Loucy (cell line): ENCODE measurements at regions not wholly inside any gene's neighbourhood (a gene's known extent, or its start where the extent isn't known, plus 50 kb on each side); places are given as distances from the start of the nearest gene placed in this dataset.

Experiments
- H2AFZ ChIP-seq: fragments of 200-600 bp; sonication (generic); 2 replicates; pipeline ENCODE4 v1.6.0; 2016; ENCODE audit warnings: antibody characterized with exemption, mild to moderate bottlenecking, low read length, moderate library complexity
- H3F3A ChIP-seq: fragments of 200-600 bp; 2 replicates; pipeline ENCODE4 v1.6.0; 2016; ENCODE audit warnings: antibody characterized with exemption, low read depth, mild to moderate bottlenecking
- H3K27me3 ChIP-seq: fragments of 200-600 bp; sonication (generic); 2 replicates; pipeline ENCODE4 v1.6.1; 2014; ENCODE audit warnings: low read length, mild to moderate bottlenecking; ENCODE audit not compliant: insufficient read depth, poor library complexity, severe bottlenecking
- H3K36me3 ChIP-seq: fragments of 200-600 bp; sonication (generic); 2 replicates; pipeline ENCODE4 v1.6.1; 2016; ENCODE audit warnings: low read length; ENCODE audit not compliant: insufficient read depth
- H3K4me1 ChIP-seq: fragments of 200-600 bp; sonication (generic); 2 replicates; pipeline ENCODE4 v1.5.1; 2014; ENCODE audit warnings: low read length, mild to moderate bottlenecking; ENCODE audit not compliant: insufficient read depth, poor library complexity, severe bottlenecking
- H3K4me2 ChIP-seq: fragments of 200-600 bp; sonication (generic); 2 replicates; pipeline ENCODE4 v1.6.0; 2014; ENCODE audit warnings: antibody characterized with exemption, low read length, low read depth, mild to moderate bottlenecking; ENCODE audit not compliant: poor library complexity, severe bottlenecking
- H3K4me3 ChIP-seq: fragments of 200-600 bp; sonication (generic); 2 replicates; pipeline ENCODE4 v1.5.1; 2014; ENCODE audit warnings: low read length, mild to moderate bottlenecking, mixed read lengths; ENCODE audit not compliant: poor library complexity, severe bottlenecking
- H3K79me2 ChIP-seq: fragments of 200-600 bp; sonication (generic); 2 replicates; pipeline ENCODE4 v1.6.1; 2014; ENCODE audit warnings: low read length; ENCODE audit not compliant: insufficient read depth
- H3K9ac ChIP-seq: fragments of 200-600 bp; sonication (generic); 2 replicates; pipeline ENCODE4 v1.6.0; 2014; ENCODE audit warnings: mild to moderate bottlenecking, low read depth, low read length, moderate library complexity; ENCODE audit not compliant: poor library complexity, severe bottlenecking
- H3K9me2 ChIP-seq: fragments of 200-600 bp; sonication (generic); replicated peaks from 2 replicates; pipeline ENCODE4 v1.6.1; 2016; ENCODE audit warnings: low read depth, low read length, mixed read lengths
- H3K9me3 ChIP-seq: fragments of 200-600 bp; sonication (generic); 2 replicates; pipeline ENCODE4 v1.6.1; 2014; ENCODE audit warnings: mild to moderate bottlenecking, antibody characterized with exemption, low read length, low read depth; ENCODE audit not compliant: insufficient read depth
- H4K20me1 ChIP-seq: fragments of 200-600 bp; sonication (generic); 2 replicates; pipeline ENCODE4 v1.6.0; 2014; ENCODE audit warnings: antibody characterized with exemption, low read length, mild to moderate bottlenecking; ENCODE audit not compliant: insufficient read depth, poor library complexity, severe bottlenecking
- CTCF ChIP-seq: fragments of 200-600 bp; sonication (generic); conservative IDR thresholded peaks from 2 replicates; pipeline ENCODE4 v1.5.1; 2014; ENCODE audit warnings: mild to moderate bottlenecking, antibody characterized with exemption, low read length
- EZH2phosphoT487 ChIP-seq: fragments of 200-600 bp; IDR thresholded peaks from 2 replicates; pipeline ENCODE4 v1.6.1; 2018; ENCODE audit warnings: antibody characterized with exemption, mild to moderate bottlenecking, moderate library complexity, borderline replicate concordance

DNA sequence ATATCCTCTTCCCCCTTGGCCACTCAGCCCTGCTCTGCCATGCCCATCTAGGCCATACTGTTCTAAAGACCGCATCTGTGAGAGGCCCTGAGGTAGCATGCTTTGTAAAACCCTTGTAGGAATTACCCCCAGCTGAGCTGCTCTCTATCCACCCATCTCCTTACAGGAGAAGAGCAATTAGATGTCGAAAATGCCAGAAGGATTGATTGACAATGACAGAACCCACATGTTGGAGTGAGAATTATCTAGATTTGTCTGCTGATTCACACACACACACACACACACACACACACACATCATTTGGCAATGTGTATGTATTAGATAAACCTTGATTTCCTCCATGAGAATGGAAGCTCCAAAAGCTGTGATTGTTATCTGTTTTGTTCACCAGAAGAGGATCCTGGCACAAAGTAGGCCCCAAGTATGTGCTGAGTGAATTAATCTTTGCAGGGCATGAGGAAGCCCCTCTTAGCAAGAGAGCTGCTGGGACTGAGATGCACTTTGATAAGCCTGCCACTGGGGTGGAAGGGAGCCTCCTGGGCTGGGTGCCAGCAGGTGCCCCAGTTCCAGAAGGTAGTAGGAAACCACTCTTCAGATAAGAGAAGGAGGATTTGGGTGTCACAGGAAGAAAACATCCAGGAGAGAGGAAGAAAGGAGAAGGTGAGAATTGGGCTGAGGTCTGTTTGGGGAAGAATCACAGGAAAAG is 187.5 kb upstream of the ADO start:
- no peaks in the 10 kb centered on the region for H3F3A ChIP-seq
- H4K20me1 ChIP-seq, result no peaks in the 10 kb centered on the region
- H3K4me2 ChIP-seq, result no peak overlapping the region
- no peak overlapping the region for H2AFZ ChIP-seq
- H3K79me2 ChIP-seq, result no peaks in the 10 kb centered on the region
- TF ChIP-seq EZH2phosphoT487 (no peak), CTCF (no peak)
- H3K9me2 ChIP-seq, result no peaks in the 10 kb centered on the region
- H3K27me3 ChIP-seq, result no peaks in the 10 kb centered on the region
- no peaks in the 10 kb centered on the region for H3K36me3 ChIP-seq
- no peaks in the 10 kb centered on the region for H3K9me3 ChIP-seq
- H3K9ac ChIP-seq, result no peak overlapping the region
- H3K4me3 ChIP-seq, result no peak overlapping the region
- H3K4me1 ChIP-seq, result no peaks in the 10 kb centered on the region

DNA sequence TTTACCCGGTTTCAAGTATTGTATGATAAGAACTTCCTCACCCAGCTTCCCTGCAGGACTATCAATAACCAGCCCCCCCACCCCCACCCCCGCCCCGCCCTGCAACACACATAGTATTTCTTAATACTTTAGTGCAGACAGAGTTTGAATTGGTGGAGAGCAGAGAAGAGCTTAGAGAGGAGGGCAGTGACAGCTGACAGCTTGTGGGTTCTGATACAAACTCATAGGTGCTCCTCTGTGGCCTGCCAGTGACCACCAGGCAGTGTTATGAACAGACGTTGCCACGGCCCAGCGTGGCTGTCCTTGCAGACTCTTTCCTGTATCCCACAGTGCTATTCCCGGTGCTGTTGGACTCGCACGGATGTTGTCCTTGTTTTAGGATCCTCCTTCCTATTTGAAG is 186.9 kb upstream of the ADO start:
- TF ChIP-seq EZH2phosphoT487, result no peak
- TF ChIP-seq CTCF, result no peak

DNA sequence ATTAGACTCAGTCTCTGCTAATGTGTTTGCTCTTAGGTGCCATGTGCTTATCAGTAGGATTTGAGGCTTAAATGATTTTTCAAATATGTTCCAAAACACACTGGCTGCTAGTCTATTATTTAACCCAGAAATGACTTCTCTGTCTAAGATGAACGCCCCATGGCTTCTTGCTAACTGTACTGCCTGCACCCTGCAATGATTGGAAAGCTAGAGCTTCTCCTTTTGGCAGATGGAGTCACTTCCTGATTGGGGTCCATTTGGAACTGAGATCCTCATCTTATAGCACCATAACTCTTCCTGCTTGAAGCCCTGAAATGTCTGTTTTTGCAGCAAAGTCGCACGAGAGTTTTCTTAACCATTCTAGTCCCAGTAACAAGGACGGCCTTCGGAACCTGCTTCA is 186.5 kb upstream of the ADO start:
- H3K27me3 ChIP-seq, result no peaks in the 10 kb centered on the region
- H3K36me3 ChIP-seq, result no peaks in the 10 kb centered on the region
- no peak overlapping the region for H3K4me2 ChIP-seq
- H4K20me1 ChIP-seq, result no peaks in the 10 kb centered on the region
- no peak overlapping the region for H2AFZ ChIP-seq
- H3K4me3 ChIP-seq, result no peak overlapping the region
- H3K79me2 ChIP-seq, result no peaks in the 10 kb centered on the region
- no peak overlapping the region for H3K9ac ChIP-seq
- no peaks in the 10 kb centered on the region for H3F3A ChIP-seq
- TF ChIP-seq CTCF (no peak), EZH2phosphoT487 (no peak)
- no peaks in the 10 kb centered on the region for H3K4me1 ChIP-seq
- no peaks in the 10 kb centered on the region for H3K9me3 ChIP-seq
- no peaks in the 10 kb centered on the region for H3K9me2 ChIP-seq

More for the DNA sequence above, 186.9 kb upstream of the ADO start:
- Histone ChIP-seq H3K9me2 (no peaks in the 10 kb centered on the region), H3K4me3 (no peak overlapping the region), H3K36me3 (no peaks in the 10 kb centered on the region), H3F3A (no peaks in the 10 kb centered on the region), H3K4me1 (no peaks in the 10 kb centered on the region), H4K20me1 (no peaks in the 10 kb centered on the region), H2AFZ (no peak overlapping the region), H3K27me3 (no peaks in the 10 kb centered on the region), H3K79me2 (no peaks in the 10 kb centered on the region), H3K4me2 (no peak overlapping the region), H3K9ac (no peak overlapping the region), H3K9me3 (no peaks in the 10 kb centered on the region)
